ENCODE measurements at regions not wholly inside any gene's neighbourhood (a gene's known extent, or its start where the extent isn't known, plus 50 kb on each side); places are given as distances from the start of the nearest gene placed in this dataset.
"Not testable (repeated sequence)": the region's sequence is repeated elsewhere in the genome, so short reads cannot be mapped to it uniquely, and the experiment has no call there.

DNA sequence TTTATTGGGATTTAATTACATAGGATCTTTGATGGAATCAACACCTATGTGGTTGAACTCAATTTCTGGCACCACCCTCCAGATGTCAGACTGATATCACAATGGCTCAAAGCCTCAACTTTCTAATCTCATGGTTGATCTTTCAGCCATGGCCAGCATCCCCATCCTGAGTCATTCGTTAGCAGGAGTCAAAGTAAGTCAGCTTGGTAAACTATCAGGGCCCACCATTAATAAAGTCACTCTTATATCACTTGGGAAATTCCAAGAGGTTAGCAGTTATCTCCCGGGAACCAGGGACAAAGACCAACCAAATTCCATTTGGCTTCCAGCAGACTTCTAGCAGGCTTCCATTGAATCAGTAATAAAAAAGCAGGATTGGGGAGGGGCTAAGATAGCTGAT, 50.7 kb upstream of the TNFSF4 start:
- DNase-seq (ENCODE audit: low spot score) = no peak

- no peak for DNase-seq (ENCODE audit: low spot score)
Observed at GRCh38 chr1:173258479-173259264, 51.5 kb upstream of the TNFSF4 start.

DNA sequence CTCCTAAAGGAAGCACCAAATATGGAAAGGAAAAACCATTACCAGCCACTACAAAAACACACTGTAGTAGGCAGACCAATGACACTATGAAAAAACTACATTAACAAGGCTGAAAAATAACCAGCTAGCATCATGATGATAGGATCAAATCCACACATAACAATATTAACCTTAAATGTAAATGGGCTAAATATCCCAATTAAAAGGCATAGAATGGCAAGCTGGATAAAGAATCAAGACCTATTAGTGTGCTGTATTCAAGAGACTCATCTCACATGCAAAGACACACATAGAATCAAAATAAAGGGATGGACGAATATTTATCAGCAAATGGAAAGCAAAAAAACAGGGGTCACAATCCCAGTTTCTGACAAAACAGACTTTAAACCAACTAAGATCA, 53.2 kb upstream of the TNFSF4 start:
- not testable (repeated sequence) for DNase-seq (ENCODE audit: low spot score)

- no peak for DNase-seq (ENCODE audit: low spot score)
Observed at GRCh38 chr1:173266841-173267240, 59.7 kb upstream of the TNFSF4 start.

GRCh38 chr1:173267453-173267945, 60.4 kb upstream of the TNFSF4 start:
- DNase-seq (ENCODE audit: low spot score) = no peak

DNA sequence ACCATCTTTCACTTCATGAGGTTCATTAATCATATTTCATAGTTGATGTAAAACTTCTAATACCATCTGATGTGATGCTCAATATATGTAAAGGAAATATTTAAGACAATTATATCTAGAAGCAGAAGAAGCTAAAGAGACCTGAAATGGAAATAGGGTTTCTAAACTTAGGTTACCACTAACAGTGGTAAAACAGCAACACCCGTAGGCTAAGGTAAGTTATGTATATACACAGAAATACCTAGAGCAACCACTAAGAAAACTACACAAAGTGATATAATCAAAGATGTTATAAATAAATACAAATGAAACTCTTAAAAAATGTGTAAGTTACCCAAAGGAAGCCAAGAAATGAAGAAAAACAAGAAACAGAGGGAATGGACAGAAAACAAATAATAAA, 61.1 kb upstream of the TNFSF4 start:
- no peak for DNase-seq (ENCODE audit: low spot score)

GRCh38 chr1:173268786-173269277, 61.7 kb upstream of the TNFSF4 start:
- no peak for DNase-seq (ENCODE audit: low spot score)

GRCh38 chr1:173269490-173270230, 62.5 kb upstream of the TNFSF4 start:
- DNase-seq (ENCODE audit: low spot score) = no peak

GRCh38 chr1:173270243-173270642, 63.1 kb upstream of the TNFSF4 start:
- DNase-seq (ENCODE audit: low spot score) = no peak

DNA sequence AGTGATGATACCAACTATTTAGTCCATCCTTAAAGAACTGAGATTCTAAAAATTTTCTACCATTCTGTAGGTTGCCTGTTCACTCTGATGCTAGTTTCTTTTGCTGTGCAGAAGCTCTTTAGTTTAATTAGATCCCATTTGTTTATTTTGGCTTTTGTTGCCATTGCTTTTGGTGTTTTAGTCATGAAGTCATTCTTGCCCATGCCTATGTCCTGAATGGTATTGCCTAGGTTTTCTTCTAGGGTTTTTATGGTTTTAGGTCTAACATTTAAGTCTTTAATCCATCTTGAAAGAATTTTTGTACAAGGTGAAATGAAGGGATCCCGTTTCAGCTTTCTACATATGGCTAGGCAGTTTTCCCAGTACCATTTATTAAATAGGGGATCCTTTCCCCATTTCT, 63.9 kb upstream of the TNFSF4 start:
- DNase-seq (ENCODE audit: low spot score) = not testable (repeated sequence)

GRCh38 chr1:173275496-173275895, 68.4 kb upstream of the TNFSF4 start:
- no peak for DNase-seq (ENCODE audit: low spot score)

- no peak for DNase-seq (ENCODE audit: low spot score)
Observed at GRCh38 chr1:173276922-173277800, 70.0 kb upstream of the TNFSF4 start.

DNA sequence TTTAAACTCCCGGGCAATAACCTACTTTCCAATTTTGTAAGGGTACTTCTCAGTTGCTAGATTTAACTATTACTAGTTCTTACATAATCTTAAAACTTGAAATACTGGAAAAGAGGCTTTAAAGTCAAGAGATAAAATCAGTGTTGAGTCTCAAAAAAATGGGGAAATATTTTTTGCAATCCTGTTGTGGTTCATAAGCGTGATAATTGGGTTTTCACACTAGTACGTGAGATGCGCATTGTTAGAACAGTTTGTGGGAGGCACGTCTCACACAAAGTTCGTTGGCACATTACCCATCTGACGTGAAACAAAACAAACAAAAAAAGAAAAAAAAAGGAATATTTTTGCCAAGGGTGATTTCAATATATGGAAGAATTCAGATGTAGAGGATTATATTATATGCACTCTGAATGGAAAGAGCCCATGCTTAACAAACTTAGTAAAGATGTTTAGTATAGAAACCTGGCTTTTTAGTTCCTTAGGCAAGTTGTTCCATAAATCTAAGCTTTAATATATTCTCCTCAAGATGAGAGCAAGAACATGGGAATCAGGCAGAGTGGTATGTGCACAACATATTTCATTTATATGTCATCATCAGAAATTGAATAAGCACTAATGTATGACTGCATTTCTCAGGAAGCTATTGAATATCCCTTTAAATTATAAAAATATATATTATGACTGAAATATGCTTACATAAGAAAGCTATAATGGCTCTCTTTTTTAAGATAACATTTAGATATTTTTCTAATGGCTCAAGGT, 73.9 kb upstream of the TNFSF4 start:
- DNase-seq (ENCODE audit: low spot score) = no peak

- DNase-seq (ENCODE audit: low spot score) = no peak
Observed at GRCh38 chr1:173285048-173285447, 77.9 kb upstream of the TNFSF4 start.

DNA sequence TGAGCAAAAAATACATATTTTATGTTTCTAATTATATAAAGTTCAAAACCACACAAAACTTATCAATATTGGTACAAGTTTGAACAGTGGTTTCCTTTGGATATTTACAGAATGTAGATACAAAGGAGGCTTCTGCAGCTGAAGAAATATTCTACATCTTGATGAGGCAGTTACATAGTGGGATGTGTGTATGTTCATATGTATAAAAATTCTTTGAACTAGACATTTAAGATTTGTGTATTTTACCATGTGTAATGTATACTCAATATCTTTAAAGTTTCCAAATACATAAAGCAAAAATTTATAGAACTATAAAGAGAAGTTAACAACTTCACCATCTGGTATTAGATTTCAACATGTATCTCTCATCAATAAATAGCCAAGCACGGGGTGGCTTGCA, 80.7 kb upstream of the TNFSF4 start:
- no peak for DNase-seq (ENCODE audit: low spot score)

GRCh38 chr1:173293756-173294155, 86.6 kb upstream of the TNFSF4 start:
- no peak for DNase-seq (ENCODE audit: low spot score)

DNA sequence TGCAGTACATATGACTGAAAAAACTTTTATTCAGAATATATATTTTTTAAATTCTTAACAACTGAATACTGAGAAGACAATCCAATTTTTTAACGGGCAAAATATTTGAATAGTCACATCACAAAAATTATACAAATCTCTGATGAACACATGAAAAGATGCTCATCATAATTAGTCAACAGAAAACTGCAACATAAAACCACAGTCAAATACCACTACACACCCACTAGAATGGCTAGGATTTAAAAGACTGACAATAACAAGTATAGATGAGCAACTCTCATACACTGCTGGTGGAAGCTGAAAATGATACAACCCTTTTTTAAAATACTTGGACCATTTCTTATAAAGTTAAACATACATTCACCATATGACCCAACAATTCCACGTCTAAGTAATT, 87.7 kb upstream of the TNFSF4 start:
- no peak for DNase-seq (ENCODE audit: low spot score)

DNA sequence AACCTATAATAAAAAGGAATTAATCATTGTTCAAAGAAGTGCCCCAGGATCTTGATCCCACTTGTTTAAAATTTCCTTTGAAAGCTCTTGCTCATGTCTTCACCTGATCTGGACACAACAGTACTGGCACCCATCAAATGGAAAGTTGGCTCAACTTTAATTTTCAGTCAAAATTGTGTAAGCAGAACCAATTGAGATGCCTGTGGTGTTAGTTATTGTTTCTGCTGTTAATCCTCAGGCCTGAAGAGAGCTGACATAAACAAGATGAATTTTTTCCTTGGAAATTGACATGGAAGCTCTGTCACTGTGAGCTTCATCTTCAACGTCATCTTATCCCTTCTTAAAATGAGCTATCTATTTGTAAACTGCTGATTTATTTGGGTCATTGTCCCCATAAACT, 88.3 kb upstream of the TNFSF4 start:
- no peak for DNase-seq (ENCODE audit: low spot score)

DNA sequence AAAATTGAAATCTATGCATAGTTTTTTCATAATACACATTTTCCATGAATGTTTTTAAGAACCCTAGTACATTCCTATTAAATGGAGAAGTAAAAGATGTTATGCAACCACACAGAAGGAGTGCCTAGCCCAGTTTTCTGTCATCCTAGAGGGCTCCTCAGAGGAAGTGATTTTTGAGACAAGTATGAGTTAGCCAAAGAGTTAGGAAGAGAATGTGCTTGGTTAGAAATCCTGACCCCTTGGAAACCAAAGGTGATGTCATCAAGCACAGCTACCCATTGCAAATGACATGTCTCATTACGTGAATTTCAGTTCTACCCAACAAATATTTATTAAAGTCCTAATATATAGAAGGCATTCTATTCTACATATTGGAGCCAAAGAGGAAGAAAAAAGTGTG, 88.9 kb upstream of the TNFSF4 start:
- no peak for DNase-seq (ENCODE audit: low spot score)

DNA sequence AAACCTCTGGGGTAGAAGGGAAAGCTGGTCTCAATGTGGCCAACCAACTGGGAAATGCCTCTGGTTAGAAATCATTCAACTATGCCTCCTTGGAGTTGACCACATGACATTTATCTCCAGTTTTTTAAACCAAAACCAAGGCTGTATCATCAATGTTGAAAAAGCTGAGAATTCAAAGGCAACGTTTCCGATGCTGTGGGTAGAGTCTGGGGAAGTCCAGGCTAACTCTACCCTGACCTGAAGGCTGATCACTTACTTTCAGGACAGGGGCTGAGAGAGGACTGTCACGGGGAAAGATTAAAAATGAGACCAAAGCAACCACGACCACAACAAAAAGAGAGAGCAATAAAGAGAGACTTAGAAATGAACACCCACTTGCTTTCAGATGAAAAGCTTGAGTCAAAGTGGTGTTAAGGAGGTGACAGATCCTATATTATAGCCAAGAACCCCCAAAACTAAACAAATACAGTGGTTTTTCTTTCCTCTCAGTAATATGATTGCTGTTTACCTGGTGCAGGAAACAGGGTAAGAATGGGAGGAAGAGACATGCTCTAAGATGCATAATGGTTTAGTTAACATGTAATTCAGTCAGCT, 90.8 kb upstream of the TNFSF4 start:
- no peak for DNase-seq (ENCODE audit: low spot score)

All from germinal center (tissue), 1 donor.